HL-60 (cell line): ENCODE measurements at regions not wholly inside any gene's neighbourhood (a gene's known extent, or its start where the extent isn't known, plus 50 kb on each side); places are given as distances from the start of the nearest gene placed in this dataset.

ENCODE experiments used
- POLR2AphosphoS5 ChIP-seq: IDR thresholded peaks from 2 replicates; pipeline ENCODE4 v1.6.1; 2012; ENCODE audit warnings: low read depth
- TF ChIP-seq, protein P1 (sequence below): IDR thresholded peaks from one replicate; pipeline ENCODE4 v1.5.1; 2011; ENCODE audit warnings: low read length, control low read depth, inconsistent platforms; ENCODE audit not compliant: insufficient read depth

DNA sequence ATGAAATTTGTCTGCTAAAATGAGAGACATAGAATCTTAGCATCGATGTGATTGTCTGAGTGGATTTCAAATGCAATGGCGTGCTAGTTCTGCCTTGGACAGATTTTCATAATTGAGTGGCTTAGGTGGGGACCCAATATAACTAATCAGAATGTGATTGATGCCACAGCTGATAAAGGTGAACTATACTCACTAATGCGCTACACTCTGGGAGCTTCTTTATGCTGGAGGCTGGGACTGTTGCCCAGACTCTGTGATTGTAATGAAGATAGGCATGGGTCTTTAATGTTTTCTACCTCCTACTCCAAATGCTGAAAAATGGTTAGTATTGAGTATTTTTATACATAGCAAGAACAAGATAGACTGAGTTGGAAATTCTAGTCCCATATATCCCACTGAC is 339.5 kb upstream of the SLC39A10 start:
- TF ChIP-seq, protein P1, sequence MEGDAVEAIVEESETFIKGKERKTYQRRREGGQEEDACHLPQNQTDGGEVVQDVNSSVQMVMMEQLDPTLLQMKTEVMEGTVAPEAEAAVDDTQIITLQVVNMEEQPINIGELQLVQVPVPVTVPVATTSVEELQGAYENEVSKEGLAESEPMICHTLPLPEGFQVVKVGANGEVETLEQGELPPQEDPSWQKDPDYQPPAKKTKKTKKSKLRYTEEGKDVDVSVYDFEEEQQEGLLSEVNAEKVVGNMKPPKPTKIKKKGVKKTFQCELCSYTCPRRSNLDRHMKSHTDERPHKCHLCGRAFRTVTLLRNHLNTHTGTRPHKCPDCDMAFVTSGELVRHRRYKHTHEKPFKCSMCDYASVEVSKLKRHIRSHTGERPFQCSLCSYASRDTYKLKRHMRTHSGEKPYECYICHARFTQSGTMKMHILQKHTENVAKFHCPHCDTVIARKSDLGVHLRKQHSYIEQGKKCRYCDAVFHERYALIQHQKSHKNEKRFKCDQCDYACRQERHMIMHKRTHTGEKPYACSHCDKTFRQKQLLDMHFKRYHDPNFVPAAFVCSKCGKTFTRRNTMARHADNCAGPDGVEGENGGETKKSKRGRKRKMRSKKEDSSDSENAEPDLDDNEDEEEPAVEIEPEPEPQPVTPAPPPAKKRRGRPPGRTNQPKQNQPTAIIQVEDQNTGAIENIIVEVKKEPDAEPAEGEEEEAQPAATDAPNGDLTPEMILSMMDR = no peak
- no peak for TF ChIP-seq POLR2AphosphoS5
